ENCODE measurements at regions not wholly inside any gene's neighbourhood (a gene's known extent, or its start where the extent isn't known, plus 50 kb on each side); places are given as distances from the start of the nearest gene placed in this dataset.

GRCh38 chr11:26243426-26243825 lies 88.5 kb upstream of the ANO3 start:
- no peak for TF ChIP-seq POLR2A (IDR thresholded peaks at IDR 0.05)
- no peak for TF ChIP-seq CTCF (IDR thresholded peaks at IDR 0.05)
